Stimulated activated CD4-positive, alpha-beta T cell treated with anti-CD3 and anti-CD28 coated beads, Interleukin-1b, Interleukin-23, amount 100 ng/mL, for 24 hours (primary cell): ENCODE measurements at regions not wholly inside any gene's neighbourhood (a gene's known extent, or its start where the extent isn't known, plus 50 kb on each side); places are given as distances from the start of the nearest gene placed in this dataset.
"Not testable (repeated sequence)": the region's sequence is repeated elsewhere in the genome, so short reads cannot be mapped to it uniquely, and the experiment has no call there.

Experiments used
- DNase-seq, 4 experiments: peaks; one replicate each; pipeline ENCODE4 v3.0.0-alpha.2; 2020; ENCODE audit warnings: low read depth in 4 of 4, low spot score in 1 of 4

DNA sequence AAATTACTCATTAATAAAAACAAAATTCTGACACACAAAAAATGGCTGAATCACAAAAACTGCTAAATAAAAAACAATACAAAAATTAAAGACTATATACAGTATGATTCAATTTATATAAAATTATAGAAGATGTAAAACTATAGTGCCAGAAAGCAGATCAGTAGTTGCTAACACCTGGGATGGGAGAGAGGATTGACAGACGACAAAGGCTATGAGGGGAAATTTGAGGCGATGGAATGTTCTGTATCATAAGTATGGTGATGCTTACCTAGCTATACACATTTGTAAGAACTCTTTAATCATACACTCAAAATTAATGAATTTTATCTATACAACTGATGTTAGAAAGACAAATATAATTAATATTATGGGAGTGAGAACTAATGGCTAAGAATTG is 247.9 kb upstream of the GJE1 start:
- DNase-seq = no peak

DNA sequence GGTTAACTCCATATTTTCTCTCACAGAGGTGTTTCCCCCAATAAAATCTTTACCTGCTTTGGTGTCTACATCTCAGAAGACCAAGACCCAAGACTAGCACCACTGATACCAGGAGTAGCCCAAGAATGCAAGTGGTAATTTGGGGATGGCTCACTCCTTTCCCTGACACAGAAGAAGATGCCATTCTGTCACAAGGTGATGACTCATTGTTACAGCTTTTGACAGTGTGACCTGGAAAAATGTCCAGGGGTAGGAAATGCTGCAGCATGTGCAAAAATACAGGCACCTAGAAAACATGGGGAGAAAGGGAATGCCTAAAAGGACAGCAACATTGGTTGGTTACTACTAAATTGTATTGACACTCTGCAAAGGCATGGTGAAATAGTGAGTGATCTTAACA is 254.0 kb upstream of the GJE1 start:
- no peak for DNase-seq

GRCh38 chr6:141877275-141877983 is 255.3 kb upstream of the GJE1 start:
- DNase-seq = no peak

DNA sequence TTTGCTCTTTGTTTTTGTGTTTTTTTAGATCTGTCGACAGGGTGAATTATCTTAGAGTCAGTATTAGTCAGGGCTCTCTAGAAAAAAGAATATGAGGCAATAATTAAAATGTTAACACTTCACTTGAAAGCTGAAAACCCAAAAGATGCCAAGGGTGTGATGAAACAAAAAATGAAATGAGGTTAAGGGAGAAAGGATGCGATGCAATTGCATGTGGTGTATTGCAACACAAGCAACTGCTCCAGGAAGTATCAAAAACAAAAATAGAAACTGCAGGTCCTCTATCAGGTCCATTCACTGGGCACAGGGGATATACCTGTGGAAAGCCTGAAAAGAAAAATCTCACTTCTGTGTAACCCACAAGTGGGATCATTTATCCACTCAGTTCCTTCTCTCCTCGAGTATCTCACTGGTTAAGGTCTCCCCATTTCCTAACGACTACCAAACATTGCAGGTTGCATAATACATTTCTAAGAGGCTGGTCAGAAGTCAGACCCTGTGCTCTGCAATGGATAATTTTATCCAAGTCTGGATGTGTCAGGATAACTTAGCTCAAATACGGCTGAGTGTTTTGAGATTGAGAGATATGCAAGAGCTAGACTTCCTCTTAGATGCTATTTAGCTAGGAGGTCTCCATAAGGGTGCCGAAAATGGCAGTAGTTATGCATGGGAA is 257.7 kb upstream of the GJE1 start:
- DNase-seq = no peak

- DNase-seq = not testable (repeated sequence)
Observed at GRCh38 chr6:141869509-141869908, 263.2 kb upstream of the GJE1 start.

DNA sequence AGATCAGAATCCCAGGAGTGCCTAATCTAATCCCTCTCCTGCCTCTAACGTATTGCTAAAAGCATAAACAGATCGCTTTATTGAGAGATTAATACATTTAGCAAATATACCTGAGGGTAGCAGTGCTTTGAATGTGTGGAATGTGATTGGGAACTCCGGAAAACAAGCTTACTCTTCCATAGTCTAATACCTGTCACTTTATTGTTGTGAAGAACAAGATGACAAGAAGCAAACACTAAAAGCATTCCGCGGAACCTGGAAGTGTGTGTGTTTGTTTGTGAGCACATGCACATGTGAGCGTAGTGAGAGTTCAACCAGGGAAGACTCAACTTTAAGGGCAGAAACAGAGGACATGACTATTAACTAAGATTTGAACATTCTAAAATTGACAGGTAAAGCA is 265.0 kb upstream of the GJE1 start:
- no peak for DNase-seq

DNA sequence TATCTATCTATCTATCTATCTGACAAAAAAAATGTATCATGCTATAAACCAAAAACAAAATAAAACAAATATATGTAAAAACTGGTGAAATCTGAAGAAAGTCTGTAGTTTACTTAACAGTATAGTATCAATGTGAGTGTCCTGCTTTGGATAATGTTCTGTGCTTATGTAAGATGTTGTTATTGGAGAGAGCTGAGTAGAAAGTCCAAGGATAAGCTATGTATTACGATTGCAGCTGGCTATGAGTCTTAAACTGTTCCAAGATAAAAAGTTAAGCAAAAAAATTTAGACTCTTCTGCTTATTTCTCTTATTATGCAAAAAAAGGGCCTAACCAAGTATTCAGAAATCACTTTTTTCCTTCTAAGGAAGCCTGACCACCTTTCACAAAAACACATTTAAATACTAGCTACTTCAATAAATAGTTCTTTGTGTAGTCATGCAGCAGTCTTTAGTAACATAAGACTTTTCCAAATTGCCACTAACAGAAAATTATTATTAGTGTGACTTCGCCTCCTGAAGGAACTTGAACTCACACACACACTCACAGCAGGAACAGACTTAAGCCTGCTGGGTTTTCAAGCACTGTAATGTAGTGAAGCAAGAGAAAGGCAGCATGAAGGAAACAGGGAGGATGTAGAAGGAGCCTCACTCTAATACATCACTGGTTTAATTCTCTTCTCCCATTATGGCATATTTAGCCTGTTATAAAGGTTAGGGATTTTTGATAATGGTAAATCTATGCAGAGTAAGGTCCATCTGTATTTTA is 265.8 kb upstream of the GJE1 start:
- DNase-seq = no peak

DNA sequence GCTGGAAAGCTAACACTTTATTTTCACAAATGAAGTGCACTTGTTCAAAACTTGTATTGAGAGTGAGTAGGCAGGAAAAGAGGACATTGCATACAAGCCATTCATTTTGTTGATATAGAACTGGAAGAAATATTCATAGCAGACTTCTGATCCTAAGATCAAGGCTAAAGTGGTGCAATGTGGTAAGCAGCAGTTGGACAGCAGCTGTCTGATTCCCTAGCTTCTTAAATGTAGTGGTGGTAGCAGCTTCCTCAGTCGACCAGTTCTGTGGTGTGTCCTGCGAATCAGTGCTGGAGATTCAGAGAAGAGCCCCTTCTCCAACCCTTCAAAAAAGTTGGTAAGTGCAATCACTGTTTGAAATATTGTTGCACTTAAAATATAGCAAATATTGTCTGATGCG is 281.7 kb upstream of the GJE1 start:
- DNase-seq = no peak

GRCh38 chr6:141848029-141848890 is 284.5 kb upstream of the GJE1 start:
- DNase-seq = no peak

DNA sequence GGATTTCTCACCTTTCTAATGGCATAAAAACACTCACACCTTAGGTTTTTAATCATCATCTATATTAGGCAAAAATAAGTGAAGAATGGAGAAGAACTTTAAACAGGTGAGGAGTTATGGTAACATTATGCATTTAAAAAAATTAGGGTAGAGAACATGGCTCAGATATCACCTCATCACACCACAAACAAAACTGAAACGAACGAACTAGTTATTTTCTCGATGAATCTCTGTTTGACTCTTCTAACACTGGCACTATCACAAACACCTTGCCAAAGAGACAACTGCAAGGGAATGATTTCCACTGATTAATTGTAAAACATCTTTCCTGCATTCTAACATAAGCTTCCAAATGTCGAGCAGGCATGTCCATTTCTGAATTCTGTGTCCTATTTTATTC is 286.1 kb upstream of the GJE1 start:
- DNase-seq = no peak

- DNase-seq = no peak
Observed at GRCh38 chr6:141843178-141843834, 289.4 kb upstream of the GJE1 start.

- DNase-seq = no peak
Observed at GRCh38 chr6:141833001-141833655, 299.6 kb upstream of the GJE1 start.

- DNase-seq = no peak
Observed at GRCh38 chr6:141830530-141830929, 302.2 kb upstream of the GJE1 start.

GRCh38 chr6:141829566-141830360 is 303.0 kb upstream of the GJE1 start:
- no peak for DNase-seq

DNA sequence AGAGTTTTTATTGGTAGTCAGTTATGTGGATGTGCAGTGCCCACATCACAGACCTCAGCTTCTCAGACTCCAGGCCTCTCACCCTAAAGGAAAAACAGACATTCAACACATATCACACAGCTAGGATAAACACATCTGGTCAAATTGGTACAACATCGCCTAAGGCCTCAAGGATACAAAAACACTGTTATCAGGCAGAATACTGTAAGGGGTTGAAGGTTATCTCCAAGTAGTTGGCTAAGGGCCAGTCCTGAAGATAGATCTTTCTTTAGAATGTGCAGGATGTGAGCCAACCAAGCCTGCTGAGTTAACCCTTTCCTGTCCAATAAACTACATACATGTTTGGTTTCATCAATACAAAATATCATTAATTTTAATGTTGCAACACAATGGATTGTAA is 308.4 kb upstream of the GJE1 start:
- DNase-seq = no peak

DNA sequence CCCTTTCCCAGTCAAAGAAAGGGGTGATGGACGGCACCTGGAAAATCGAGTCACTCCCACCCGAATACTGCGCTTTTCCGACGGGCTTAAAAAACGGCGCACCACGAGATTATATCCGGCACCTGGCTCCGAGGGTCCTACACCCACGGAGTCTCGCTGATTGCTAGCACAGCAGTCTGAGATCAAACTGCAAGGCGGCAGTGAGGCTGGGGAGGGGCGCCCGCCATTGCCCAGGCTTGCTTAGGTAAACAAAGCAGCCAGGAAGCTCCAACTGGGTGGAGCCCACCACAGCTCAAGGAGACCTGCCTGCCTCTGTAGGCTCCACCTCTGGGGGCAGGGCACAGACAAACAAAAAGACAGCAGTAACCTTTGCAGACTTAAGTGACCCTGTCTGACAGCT is 317.7 kb upstream of the GJE1 start:
- DNase-seq = not testable (repeated sequence)

- DNase-seq = no peak
Observed at GRCh38 chr6:141809901-141810300, 322.8 kb upstream of the GJE1 start.

- no peak for DNase-seq
Observed at GRCh38 chr6:141808662-141809061, 324.1 kb upstream of the GJE1 start.

DNA sequence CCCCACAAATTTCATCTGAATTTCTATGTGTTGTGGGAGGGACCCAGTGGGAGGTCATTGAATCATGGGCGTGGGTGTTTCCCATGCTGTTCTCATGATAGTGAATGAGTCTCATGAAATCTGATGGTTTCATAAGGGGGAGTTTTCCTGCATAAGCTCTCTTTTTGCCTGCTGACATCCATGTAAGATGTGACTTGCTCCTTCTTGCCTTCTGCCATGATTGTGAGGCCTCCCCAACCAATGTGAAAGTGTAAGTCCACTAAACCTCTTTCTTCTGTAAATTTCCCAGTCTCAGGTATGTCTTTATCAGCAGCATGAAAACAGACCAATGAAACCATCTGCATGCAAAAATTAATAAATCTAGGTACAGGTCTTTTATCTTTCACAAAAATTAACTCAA is 331.8 kb upstream of the GJE1 start:
- DNase-seq = not testable (repeated sequence)
